Peyer's patch (tissue), 4 donors: ENCODE measurements at regions not wholly inside any gene's neighbourhood (a gene's known extent, or its start where the extent isn't known, plus 50 kb on each side); places are given as distances from the start of the nearest gene placed in this dataset.

Experiments used
- DNase-seq, 3 donors: peaks; one replicate each; pipeline ENCODE4 v3.0.0-alpha.2; 2017 to 2019
- H3K27ac ChIP-seq, 4 donors: fragments of 200-600 bp; sonication (generic); one replicate each; pipeline ENCODE4 v1.5.1; 2016 to 2019
- H3K27me3 ChIP-seq, 2 donors: fragments of 200-600 bp; sonication (generic); one replicate each; pipeline ENCODE4 v1.5.1; 2019
- H3K36me3 ChIP-seq, 3 donors: fragments of 200-600 bp; sonication (generic); one replicate each; pipeline ENCODE4 v1.5.1; 2016 to 2019
- H3K4me1 ChIP-seq, 4 donors: fragments of 200-600 bp; sonication (generic); one replicate each; pipeline ENCODE4 v1.5.1; 2016 to 2019
- H3K4me3 ChIP-seq, 4 donors: fragments of 200-600 bp; sonication (generic); 1 replicate in 3 of 4; 2 replicates in 1 of 4; pipeline ENCODE4 v1.5.1; 2016 to 2019; ENCODE audit warnings: mild to moderate bottlenecking in 1 of 4
- H3K9me3 ChIP-seq, 4 donors: fragments of 200-600 bp; sonication (generic); one replicate each; pipeline ENCODE4 v1.5.1; 2016 to 2019; ENCODE audit warnings: mild to moderate bottlenecking in 1 of 4
- POLR2A ChIP-seq, 2 donors: fragments of 450-650 bp; IDR thresholded peaks; one replicate each; pipeline ENCODE4 v1.5.1; 2017; ENCODE audit warnings: antibody characterized with exemption in 2 of 2, mild to moderate bottlenecking in 2 of 2, moderate library complexity in 2 of 2
- TF ChIP-seq, protein P1 (sequence below), 6 experiments: fragments of 450-650 bp in 4 of 6; fragments of 200-600 bp in 2 of 6; sonication (generic) in 1 of 6; IDR thresholded peaks; one replicate each; pipeline ENCODE4 v1.5.1; 2017 to 2019; ENCODE audit warnings: antibody characterized with exemption in 6 of 6, mild to moderate bottlenecking in 3 of 6, moderate library complexity in 1 of 6

DNA sequence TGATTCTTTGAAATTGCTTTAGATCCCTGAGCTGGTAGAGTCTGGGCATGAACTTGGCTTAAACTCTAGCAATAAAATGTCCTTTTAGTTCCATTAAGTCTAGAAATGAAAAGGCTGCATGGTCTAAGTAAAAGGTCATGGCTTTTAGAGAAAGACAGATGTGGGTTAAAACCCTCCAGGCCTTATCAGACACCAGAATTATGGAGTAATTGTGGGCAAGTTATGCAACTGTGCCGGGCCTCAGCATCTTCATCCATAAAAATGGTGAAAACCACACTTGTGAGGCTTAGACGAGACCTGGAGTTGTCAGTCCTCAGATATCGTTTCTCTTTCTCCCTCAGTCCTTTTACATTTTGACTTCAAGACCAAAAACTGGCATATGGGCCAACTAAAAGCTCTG, 597.9 kb upstream of the KIRREL3 start:
- no peaks in the 10 kb centered on the region for H3K27me3 ChIP-seq
- no peak overlapping the region for H3K27ac ChIP-seq
- H3K9me3 ChIP-seq = no peaks in the 10 kb centered on the region
- H3K36me3 ChIP-seq = no peaks in the 10 kb centered on the region
- DNase-seq = no peak
- H3K4me3 ChIP-seq = no peak overlapping the region
- no peaks in the 10 kb centered on the region for H3K4me1 ChIP-seq
- no peak for TF ChIP-seq POLR2A (IDR thresholded peaks at IDR 0.05)
- TF ChIP-seq, protein P1, sequence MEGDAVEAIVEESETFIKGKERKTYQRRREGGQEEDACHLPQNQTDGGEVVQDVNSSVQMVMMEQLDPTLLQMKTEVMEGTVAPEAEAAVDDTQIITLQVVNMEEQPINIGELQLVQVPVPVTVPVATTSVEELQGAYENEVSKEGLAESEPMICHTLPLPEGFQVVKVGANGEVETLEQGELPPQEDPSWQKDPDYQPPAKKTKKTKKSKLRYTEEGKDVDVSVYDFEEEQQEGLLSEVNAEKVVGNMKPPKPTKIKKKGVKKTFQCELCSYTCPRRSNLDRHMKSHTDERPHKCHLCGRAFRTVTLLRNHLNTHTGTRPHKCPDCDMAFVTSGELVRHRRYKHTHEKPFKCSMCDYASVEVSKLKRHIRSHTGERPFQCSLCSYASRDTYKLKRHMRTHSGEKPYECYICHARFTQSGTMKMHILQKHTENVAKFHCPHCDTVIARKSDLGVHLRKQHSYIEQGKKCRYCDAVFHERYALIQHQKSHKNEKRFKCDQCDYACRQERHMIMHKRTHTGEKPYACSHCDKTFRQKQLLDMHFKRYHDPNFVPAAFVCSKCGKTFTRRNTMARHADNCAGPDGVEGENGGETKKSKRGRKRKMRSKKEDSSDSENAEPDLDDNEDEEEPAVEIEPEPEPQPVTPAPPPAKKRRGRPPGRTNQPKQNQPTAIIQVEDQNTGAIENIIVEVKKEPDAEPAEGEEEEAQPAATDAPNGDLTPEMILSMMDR (IDR thresholded peaks at IDR 0.05) = no peak

DNA sequence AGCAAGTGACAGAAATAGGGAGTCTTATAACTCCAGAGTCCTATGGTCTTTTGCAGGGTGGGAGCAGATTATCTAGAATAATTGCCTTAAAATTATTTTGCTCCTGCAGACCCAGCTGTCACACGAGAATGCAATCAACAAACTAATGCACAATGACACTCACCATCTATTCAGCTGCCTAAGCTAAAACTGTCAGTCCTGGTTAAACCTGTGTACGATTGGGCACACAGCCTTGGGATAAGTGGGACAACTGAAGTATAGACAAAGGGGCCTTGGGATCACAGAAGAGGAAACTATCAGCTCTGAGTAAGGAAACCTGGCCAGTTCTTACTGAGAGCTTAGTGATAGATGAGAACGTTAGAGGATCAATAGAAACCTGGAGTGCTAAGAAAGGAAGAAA, 595.9 kb upstream of the KIRREL3 start:
- no peak for DNase-seq
- Histone ChIP-seq H3K36me3 (no peaks in the 10 kb centered on the region), H3K27ac (no peak overlapping the region), H3K4me3 (no peak overlapping the region), H3K27me3 (no peaks in the 10 kb centered on the region), H3K4me1 (no peaks in the 10 kb centered on the region), H3K9me3 (no peaks in the 10 kb centered on the region)
- TF ChIP-seq, protein P1 (IDR thresholded peaks at IDR 0.05) = no peak
- TF ChIP-seq POLR2A (IDR thresholded peaks at IDR 0.05) = no peak

DNA sequence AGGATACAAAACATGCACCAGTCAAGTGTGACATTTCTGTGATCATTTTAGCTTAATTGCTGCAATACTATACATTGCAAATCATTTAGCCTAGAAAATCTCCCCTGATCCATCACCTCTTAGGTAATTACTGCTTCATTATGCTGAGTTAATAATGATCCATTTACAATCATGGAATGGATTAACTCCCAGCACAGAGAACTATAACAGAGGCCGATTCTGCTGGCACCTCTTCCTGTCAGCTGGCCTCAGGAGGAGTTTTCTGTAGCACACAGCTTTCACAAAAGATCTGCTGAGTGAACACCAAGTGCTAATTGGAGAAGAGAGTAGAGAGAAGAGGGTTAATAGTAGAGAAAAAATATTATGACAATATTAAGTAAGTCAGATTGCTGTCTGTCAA, 591.8 kb upstream of the KIRREL3 start:
- Histone ChIP-seq H3K9me3 (no peaks in the 10 kb centered on the region), H3K27ac (no peak overlapping the region), H3K4me3 (no peak overlapping the region), H3K27me3 (no peaks in the 10 kb centered on the region), H3K4me1 (no peaks in the 10 kb centered on the region), H3K36me3 (no peaks in the 10 kb centered on the region)
- TF ChIP-seq, protein P1 (IDR thresholded peaks at IDR 0.05) = no peak
- TF ChIP-seq POLR2A (IDR thresholded peaks at IDR 0.05) = no peak
- DNase-seq = no peak

DNA sequence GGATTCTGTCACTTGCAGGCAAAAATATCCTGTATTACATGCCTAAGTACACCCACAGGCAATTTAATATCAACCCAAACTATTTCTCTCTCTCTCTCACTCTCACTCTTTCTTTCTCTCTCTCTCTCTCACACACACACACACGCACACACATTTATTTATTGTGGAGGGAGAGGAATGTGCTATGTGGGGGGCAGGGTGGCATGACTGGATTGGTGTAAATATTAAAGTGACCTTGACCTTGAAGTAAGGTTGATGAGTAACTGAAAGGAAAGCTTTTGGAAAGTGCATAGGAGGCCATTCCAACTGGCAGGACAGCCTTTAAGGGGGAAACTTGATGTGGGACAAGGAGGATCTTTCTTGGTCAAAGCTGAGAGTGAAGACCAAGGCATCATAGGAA, 589.7 kb upstream of the KIRREL3 start:
- no peaks in the 10 kb centered on the region for H3K9me3 ChIP-seq
- no peaks in the 10 kb centered on the region for H3K36me3 ChIP-seq
- no peak overlapping the region for H3K4me3 ChIP-seq
- H3K27ac ChIP-seq = no peak overlapping the region
- H3K27me3 ChIP-seq = no peaks in the 10 kb centered on the region
- no peaks in the 10 kb centered on the region for H3K4me1 ChIP-seq
- TF ChIP-seq POLR2A (IDR thresholded peaks at IDR 0.05) = no peak
- TF ChIP-seq, protein P1 (IDR thresholded peaks at IDR 0.05) = no peak
- no peak for DNase-seq

DNA sequence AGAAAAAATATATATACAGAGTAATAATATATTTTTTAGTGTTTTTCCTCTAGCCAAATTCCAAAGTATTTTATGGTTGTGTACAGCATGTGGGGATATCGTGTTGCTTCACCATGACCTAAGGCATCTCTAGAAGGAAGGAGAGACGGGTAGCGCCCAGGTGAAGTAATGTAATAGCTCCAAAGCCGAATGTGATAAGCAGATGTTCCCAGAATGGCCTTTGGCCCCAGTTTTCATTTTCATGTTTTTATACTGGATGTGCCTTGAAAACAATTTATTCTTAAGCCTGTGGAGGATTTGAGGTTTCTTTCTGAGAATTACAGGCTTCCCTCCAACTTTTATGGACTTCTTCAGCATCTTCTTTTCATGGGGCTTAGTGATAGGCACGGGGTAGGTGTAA, 587.9 kb upstream of the KIRREL3 start:
- Histone ChIP-seq H3K27me3 (no peaks in the 10 kb centered on the region), H3K36me3 (no peaks in the 10 kb centered on the region), H3K4me3 (no peak overlapping the region), H3K27ac (no peak overlapping the region), H3K4me1 (no peaks in the 10 kb centered on the region), H3K9me3 (no peaks in the 10 kb centered on the region)
- no peak for TF ChIP-seq POLR2A (IDR thresholded peaks at IDR 0.05)
- TF ChIP-seq, protein P1 (IDR thresholded peaks at IDR 0.05) = no peak
- no peak for DNase-seq

DNA sequence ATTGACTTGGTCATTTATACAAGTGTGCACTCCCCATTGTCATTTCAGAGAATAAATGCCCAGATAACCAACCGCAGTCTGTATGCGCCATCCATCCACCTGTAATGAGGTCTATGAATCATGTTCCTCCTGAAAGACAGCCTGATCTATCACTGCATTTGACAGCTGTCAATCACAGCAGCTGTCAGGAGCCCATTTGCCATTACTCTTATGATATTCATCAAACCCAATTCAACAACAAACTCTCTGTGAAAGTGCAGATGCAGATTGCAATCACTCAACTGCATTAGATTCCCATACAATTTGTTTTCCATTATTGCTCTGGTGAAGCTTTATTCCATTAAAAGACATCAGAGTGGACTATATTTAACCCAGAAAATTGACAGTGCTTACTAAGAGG, 586.9 kb upstream of the KIRREL3 start:
- no peaks in the 10 kb centered on the region for H3K27me3 ChIP-seq
- TF ChIP-seq, protein P1 (IDR thresholded peaks at IDR 0.05) = no peak
- TF ChIP-seq POLR2A (IDR thresholded peaks at IDR 0.05) = no peak
- H3K9me3 ChIP-seq = no peaks in the 10 kb centered on the region
- no peaks in the 10 kb centered on the region for H3K4me1 ChIP-seq
- no peak overlapping the region for H3K4me3 ChIP-seq
- H3K27ac ChIP-seq = no peak overlapping the region
- no peak for DNase-seq
- no peaks in the 10 kb centered on the region for H3K36me3 ChIP-seq
